ENCODE measurements at regions not wholly inside any gene's neighbourhood (a gene's known extent, or its start where the extent isn't known, plus 50 kb on each side); places are given as distances from the start of the nearest gene placed in this dataset.

DNA sequence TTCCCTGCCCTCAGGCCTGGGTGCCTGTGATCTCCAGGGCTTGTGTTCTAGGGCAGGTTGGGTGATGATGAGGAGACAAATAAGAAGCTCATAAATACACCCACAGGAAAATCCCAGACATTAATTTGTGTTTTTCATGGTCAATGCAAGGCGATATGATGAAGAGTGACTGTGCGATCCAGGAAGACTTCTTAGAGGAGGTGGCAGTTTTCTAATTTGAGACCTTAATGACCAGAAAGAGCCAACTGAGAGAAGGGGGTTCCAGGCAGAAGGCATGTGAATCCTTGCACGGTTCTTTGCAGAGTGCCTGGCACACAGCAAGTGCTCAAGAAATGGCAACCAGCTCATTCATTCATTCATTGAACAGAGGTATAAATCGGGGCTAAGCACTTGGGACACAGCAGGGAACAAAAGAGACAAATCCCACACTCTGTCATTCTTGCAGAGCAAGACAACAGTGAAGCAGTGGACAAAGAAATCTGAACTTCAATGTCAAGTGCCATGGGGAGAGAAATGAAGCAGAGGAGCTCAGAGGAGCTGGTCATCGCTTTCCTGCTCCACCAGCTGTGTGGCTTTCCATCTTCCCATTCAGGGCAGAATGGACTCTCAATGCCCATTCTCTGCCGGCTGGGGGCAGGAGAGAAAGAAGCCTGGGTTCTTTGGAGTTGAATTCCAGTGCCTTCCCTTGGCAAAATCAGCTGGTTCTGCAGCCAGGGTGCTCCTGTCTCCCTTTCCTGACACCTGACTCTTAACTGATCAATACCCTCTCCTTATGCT, 128.3 kb downstream of the AACS start:
- Mint-ChIP-seq H3K4me3 (no peak overlapping the region), H3K4me1 (no peaks in the 10 kb centered on the region), H3K36me3 (no peaks in the 10 kb centered on the region), H3K27ac (no peak overlapping the region), H3K9me3 (no peaks in the 10 kb centered on the region)
- DNase-seq (ENCODE audit: low spot score in 2 of 2): no peak
- no peak for ATAC-seq

DNA sequence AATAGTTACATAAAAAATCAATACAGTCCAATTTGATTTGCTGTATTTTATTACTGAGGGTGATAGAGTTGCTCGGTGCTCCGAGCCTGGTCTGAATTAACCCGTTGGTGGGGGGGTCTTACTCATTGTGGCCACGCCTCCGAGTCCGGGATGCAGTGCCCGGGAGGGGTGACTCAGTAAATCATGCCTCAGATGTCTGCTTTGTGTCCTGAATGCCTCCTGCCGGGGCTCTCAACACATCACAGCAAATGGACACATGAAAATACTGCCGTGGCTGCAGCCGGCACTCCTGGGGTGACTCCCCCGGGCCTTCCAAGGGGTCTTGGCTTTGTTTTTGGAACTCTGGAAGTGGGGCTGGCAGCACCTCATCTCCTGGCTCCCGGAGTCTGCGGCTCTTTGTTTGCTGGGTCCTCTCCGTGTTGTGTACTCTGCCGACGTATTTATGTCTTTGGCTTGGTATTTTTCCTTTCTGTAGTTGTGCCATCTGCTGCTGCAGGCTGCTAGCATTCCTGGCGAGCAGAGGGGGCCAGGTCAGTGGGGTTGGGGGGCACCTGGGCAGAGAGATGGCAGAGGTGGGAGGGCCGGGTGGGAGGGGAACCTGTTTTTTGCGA, 129.0 kb downstream of the AACS start:
- DNase-seq (ENCODE audit: low spot score in 2 of 2): no peak
- Mint-ChIP-seq H3K4me3 (no peak overlapping the region), H3K4me1 (no peaks in the 10 kb centered on the region), H3K36me3 (no peaks in the 10 kb centered on the region), H3K27ac (no peak overlapping the region), H3K9me3 (no peaks in the 10 kb centered on the region)
- ATAC-seq: no peak

DNA sequence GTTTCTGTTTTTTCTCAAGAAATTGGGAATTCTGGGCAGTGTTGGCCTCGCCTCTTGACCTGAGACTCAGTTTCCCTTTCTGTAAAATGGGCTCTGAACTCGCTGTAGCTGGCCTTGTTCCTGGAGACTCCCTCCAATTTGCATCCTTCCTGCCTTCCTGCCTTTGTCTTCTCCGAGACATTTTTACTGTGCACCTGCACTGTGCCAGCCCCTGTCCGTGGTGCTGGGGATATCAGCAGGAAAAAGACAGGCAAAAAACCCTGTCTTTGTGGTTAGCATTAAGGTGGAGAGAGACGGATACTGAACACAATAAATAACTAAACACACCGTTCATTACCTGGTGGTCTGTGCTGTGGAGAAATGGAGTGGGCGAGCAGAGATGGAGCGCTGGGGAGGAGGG, 129.8 kb downstream of the AACS start:
- Mint-ChIP-seq H3K4me3 (no peak overlapping the region), H3K27ac (no peak overlapping the region), H3K4me1 (no peaks in the 10 kb centered on the region), H3K9me3 (no peaks in the 10 kb centered on the region), H3K36me3 (no peaks in the 10 kb centered on the region)
- no peak for ATAC-seq
- no peak for DNase-seq (ENCODE audit: low spot score in 2 of 2)

DNA sequence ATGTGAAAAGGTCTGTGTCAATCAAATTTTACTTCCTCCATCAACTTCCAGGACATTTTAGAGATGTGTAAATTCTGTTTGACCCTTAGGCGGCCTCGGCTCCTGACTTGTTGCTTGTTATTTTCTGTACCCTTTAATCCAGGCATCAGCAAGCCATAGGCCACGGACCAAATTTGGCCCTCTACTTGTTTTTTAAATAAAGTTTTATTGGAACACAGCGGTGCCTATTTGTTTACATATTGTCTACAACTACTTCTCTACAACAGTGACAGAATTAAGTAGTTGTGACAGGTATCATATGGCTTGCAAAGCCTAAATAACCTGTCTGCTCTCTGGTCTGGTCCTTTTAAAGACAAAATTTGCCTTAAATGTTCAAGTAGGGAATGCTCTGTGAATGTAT, 132.1 kb downstream of the AACS start:
- no peaks in the 10 kb centered on the region for H3K9me3 Mint-ChIP-seq
- no peaks in the 10 kb centered on the region for H3K36me3 Mint-ChIP-seq
- no peak for DNase-seq (ENCODE audit: low spot score in 2 of 2)
- no peaks in the 10 kb centered on the region for H3K4me1 Mint-ChIP-seq
- H3K27ac Mint-ChIP-seq: no peak overlapping the region
- ATAC-seq: no peak
- H3K4me3 Mint-ChIP-seq: no peak overlapping the region

- ATAC-seq: no peak
- H3K4me1 Mint-ChIP-seq: no peaks in the 10 kb centered on the region
- H3K4me3 Mint-ChIP-seq: no peak overlapping the region
Measured at GRCh38 chr12:125198652-125199051, 133.4 kb downstream of the AACS start.

GRCh38 chr12:125201090-125201489, 135.9 kb downstream of the AACS start:
- Mint-ChIP-seq H3K27ac (no peak overlapping the region), H3K4me3 (no peak overlapping the region), H3K4me1 (no peaks in the 10 kb centered on the region), H3K9me3 (no peaks in the 10 kb centered on the region), H3K36me3 (no peaks in the 10 kb centered on the region)
- no peak for DNase-seq (ENCODE audit: low spot score in 2 of 2)
- ATAC-seq: no peak

More at GRCh38 chr12:125198652-125199051, 133.4 kb downstream of the AACS start:
- no peak for DNase-seq (ENCODE audit: low spot score in 2 of 2)
- no peak overlapping the region for H3K27ac Mint-ChIP-seq
- H3K9me3 Mint-ChIP-seq: no peaks in the 10 kb centered on the region
- no peaks in the 10 kb centered on the region for H3K36me3 Mint-ChIP-seq

DNA sequence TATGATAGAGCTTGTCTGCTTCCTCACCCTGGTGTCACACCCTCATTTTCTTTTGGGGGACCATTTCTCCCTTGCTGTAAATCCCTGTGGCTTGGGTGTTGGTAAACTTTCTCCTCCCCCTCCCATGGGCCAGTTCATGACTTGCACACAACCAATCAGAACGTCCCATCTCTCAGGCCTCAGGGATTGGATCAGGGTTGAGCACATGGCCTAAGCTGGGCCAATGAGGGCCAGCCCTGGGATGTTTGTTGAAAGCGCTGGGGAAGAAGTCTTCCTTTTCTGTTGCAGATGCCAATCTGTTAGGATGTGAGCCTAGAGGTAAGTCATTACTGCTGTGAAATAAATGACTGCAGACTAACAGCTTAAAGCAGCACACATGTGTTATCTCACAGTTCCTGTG, 136.7 kb downstream of the AACS start:
- Mint-ChIP-seq H3K9me3 (no peaks in the 10 kb centered on the region), H3K4me1 (no peaks in the 10 kb centered on the region), H3K36me3 (no peaks in the 10 kb centered on the region), H3K4me3 (no peak overlapping the region), H3K27ac (no peak overlapping the region)
- DNase-seq (ENCODE audit: low spot score in 2 of 2) (no peak), ATAC-seq (no peak)

DNA sequence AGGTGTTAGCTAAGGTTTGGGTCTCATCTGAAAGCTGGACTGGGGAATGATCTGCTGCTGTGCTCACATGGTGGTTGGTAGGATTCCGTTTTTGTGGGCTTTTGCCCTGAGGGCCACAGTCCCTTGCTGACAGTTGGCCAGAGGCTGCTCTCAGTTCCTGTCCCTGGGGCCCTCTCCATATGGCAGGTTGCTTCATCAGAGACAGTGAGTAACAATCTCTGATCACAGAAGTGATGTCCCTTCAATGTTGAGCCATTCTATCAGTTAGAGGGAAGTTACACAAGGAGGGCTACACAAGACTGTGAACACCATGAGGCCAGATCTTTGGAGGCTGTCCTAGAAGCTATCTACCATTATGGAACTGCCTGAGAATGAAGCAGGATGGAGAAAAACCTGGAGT, 137.2 kb downstream of the AACS start:
- Mint-ChIP-seq H3K4me3 (no peak overlapping the region), H3K36me3 (no peaks in the 10 kb centered on the region), H3K27ac (no peak overlapping the region), H3K4me1 (no peaks in the 10 kb centered on the region), H3K9me3 (no peaks in the 10 kb centered on the region)
- DNase-seq (ENCODE audit: low spot score in 2 of 2) (no peak), ATAC-seq (no peak)

- ATAC-seq: no peak
- no peaks in the 10 kb centered on the region for H3K36me3 Mint-ChIP-seq
Measured at GRCh38 chr12:125203145-125203765, 138.0 kb downstream of the AACS start.

GRCh38 chr12:125205386-125205785, 140.2 kb downstream of the AACS start:
- no peaks in the 10 kb centered on the region for H3K9me3 Mint-ChIP-seq
- DNase-seq (ENCODE audit: low spot score in 2 of 2): no peak
- ATAC-seq: no peak
- no peak overlapping the region for H3K27ac Mint-ChIP-seq
- no peak overlapping the region for H3K4me3 Mint-ChIP-seq
- no peaks in the 10 kb centered on the region for H3K4me1 Mint-ChIP-seq
- no peaks in the 10 kb centered on the region for H3K36me3 Mint-ChIP-seq

More at GRCh38 chr12:125203145-125203765, 138.0 kb downstream of the AACS start:
- Mint-ChIP-seq H3K27ac (no peak overlapping the region), H3K4me1 (no peaks in the 10 kb centered on the region), H3K4me3 (no peak overlapping the region), H3K9me3 (no peaks in the 10 kb centered on the region)
- no peak for DNase-seq (ENCODE audit: low spot score in 2 of 2)

DNA sequence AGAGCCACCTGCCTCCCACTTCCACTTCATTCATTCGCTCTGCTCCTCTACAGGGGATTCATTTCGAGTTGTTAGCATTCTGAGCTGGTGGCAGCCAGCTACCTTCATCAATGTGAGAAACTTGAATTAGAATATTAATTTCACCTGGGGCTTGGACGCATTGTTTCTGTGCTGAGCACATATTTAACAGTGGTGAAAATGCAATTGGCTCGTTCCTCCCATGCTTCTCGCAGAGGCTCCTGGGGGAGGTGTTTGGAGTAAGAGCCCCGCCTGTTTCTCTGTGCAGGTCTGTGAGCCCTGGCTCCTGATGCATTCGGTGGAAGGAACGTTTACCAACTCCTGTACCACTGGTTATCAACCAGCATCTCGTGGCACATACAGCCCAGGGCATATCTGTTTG, 141.5 kb downstream of the AACS start:
- ATAC-seq: no peak
- DNase-seq (ENCODE audit: low spot score in 2 of 2): no peak
- H3K4me1 Mint-ChIP-seq: no peaks in the 10 kb centered on the region
- H3K9me3 Mint-ChIP-seq: no peaks in the 10 kb centered on the region
- no peak overlapping the region for H3K27ac Mint-ChIP-seq
- H3K36me3 Mint-ChIP-seq: no peaks in the 10 kb centered on the region
- H3K4me3 Mint-ChIP-seq: no peak overlapping the region

- ATAC-seq (no peak), DNase-seq (ENCODE audit: low spot score in 2 of 2) (no peak)
- no peak overlapping the region for H3K4me3 Mint-ChIP-seq
- no peaks in the 10 kb centered on the region for H3K4me1 Mint-ChIP-seq
- H3K36me3 Mint-ChIP-seq: no peaks in the 10 kb centered on the region
- H3K9me3 Mint-ChIP-seq: no peaks in the 10 kb centered on the region
- no peak overlapping the region for H3K27ac Mint-ChIP-seq
Measured at GRCh38 chr12:125208334-125208733, 143.1 kb downstream of the AACS start.

- no peak for DNase-seq (ENCODE audit: low spot score in 2 of 2)
- Mint-ChIP-seq H3K4me1 (no peaks in the 10 kb centered on the region), H3K4me3 (no peak overlapping the region), H3K36me3 (no peaks in the 10 kb centered on the region), H3K27ac (no peak overlapping the region), H3K9me3 (no peaks in the 10 kb centered on the region)
- ATAC-seq: no peak
Measured at GRCh38 chr12:125208942-125209341, 143.7 kb downstream of the AACS start.

DNA sequence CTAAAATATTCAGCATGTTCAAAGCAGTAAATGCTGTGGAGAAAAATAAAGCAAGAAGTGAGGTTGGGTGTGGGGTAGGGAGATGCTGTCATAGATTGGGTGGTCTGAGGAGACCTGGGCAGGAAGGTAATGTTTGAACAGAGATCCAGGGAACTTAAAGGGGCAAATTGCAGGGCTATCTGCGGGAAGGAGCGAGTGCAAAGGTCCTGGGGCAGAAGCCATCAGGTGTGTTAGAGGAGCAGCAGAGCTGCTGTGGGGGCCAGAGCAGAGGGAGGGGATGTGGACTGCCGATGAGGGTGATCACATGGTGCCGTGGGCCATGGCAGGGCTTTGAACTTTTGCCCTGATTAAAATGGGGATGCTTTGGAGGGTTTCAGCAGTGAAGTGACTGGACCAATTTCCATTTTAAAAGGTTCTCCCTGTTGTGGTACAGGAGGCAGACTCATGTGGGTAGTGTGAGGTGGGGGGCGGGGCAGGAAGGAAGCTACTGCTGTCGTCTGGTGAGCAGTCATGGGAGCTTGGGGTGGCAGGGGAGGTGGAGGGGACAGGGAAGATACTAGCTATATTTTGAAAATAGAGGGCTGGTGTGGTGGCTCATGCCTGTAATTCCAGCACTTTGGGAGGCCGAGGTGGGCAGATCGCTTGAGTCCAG, 145.0 kb downstream of the AACS start:
- Mint-ChIP-seq H3K4me1 (no peaks in the 10 kb centered on the region), H3K27ac (no peak overlapping the region), H3K36me3 (no peaks in the 10 kb centered on the region), H3K4me3 (no peak overlapping the region), H3K9me3 (no peaks in the 10 kb centered on the region)
- DNase-seq (ENCODE audit: low spot score in 2 of 2): no peak
- ATAC-seq: no peak

GRCh38 chr12:125211464-125211863, 146.2 kb downstream of the AACS start:
- H3K4me1 Mint-ChIP-seq: no peaks in the 10 kb centered on the region
- ATAC-seq (no peak), DNase-seq (ENCODE audit: low spot score in 2 of 2) (no peak)
- no peaks in the 10 kb centered on the region for H3K36me3 Mint-ChIP-seq
- no peaks in the 10 kb centered on the region for H3K9me3 Mint-ChIP-seq
- no peak overlapping the region for H3K4me3 Mint-ChIP-seq
- no peak overlapping the region for H3K27ac Mint-ChIP-seq

DNA sequence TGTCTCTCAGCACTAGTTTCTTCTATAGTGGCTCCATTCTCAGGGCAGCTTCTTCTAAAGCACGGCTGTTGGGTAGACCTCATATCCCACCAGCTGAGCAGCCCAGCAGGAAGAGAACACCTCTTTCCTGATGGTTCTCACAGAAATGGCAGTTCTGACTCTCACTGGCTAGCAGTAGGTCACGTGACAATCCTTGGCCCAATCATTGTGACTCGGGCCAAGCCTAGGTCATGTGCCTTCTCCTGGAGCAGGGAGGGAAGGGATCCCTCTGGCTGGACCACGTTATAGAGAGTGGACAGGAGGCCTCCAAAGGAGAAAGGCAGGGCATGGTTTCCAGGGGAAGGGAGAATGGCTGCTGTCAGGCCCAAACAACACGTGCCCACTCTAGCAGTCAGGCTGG, 149.1 kb downstream of the AACS start:
- Mint-ChIP-seq H3K4me3 (no peak overlapping the region), H3K4me1 (no peaks in the 10 kb centered on the region), H3K27ac (no peak overlapping the region), H3K36me3 (no peaks in the 10 kb centered on the region), H3K9me3 (no peaks in the 10 kb centered on the region)
- ATAC-seq: no peak
- DNase-seq (ENCODE audit: low spot score in 2 of 2): no peak

Measured in stimulated activated effector memory CD8-positive, alpha-beta T cell treated with anti-CD3 and anti-CD28 coated beads, Interleukin-12 subunit alpha, Interleukin-12 subunit beta, amount 100 ng/mL, for 72 hours (primary cell).